DND-41 (cell line): ENCODE measurements at regions not wholly inside any gene's neighbourhood (a gene's known extent, or its start where the extent isn't known, plus 50 kb on each side); places are given as distances from the start of the nearest gene placed in this dataset.

Experiments
- EZH2 ChIP-seq: IDR thresholded peaks from 3 replicates; pipeline ENCODE4 v1.6.1; 2012; ENCODE audit warnings: borderline replicate concordance, low read depth, mild to moderate bottlenecking, moderate library complexity, low read length, inconsistent platforms; ENCODE audit not compliant: severe bottlenecking
- TF ChIP-seq, protein P1 (sequence below): IDR thresholded peaks from 2 replicates; pipeline ENCODE4 v1.5.1; 2012; ENCODE audit warnings: borderline replicate concordance, low read length, moderate library complexity, mild to moderate bottlenecking; ENCODE audit not compliant: poor library complexity, severe bottlenecking; ENCODE audit errors: extremely low read depth

GRCh38 chr18:24534737-24535136 lies 74.3 kb downstream of the HRH4 start:
- TF ChIP-seq, protein P1, sequence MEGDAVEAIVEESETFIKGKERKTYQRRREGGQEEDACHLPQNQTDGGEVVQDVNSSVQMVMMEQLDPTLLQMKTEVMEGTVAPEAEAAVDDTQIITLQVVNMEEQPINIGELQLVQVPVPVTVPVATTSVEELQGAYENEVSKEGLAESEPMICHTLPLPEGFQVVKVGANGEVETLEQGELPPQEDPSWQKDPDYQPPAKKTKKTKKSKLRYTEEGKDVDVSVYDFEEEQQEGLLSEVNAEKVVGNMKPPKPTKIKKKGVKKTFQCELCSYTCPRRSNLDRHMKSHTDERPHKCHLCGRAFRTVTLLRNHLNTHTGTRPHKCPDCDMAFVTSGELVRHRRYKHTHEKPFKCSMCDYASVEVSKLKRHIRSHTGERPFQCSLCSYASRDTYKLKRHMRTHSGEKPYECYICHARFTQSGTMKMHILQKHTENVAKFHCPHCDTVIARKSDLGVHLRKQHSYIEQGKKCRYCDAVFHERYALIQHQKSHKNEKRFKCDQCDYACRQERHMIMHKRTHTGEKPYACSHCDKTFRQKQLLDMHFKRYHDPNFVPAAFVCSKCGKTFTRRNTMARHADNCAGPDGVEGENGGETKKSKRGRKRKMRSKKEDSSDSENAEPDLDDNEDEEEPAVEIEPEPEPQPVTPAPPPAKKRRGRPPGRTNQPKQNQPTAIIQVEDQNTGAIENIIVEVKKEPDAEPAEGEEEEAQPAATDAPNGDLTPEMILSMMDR: no peak
- no peak for TF ChIP-seq EZH2
